ENCODE measurements at regions not wholly inside any gene's neighbourhood (a gene's known extent, or its start where the extent isn't known, plus 50 kb on each side); places are given as distances from the start of the nearest gene placed in this dataset.

GRCh38 chr7:16025696-16026095 is 339.2 kb upstream of the MEOX2 start:
- Histone ChIP-seq H3K27me3 (no peaks in the 10 kb centered on the region), H3K36me3 (no peaks in the 10 kb centered on the region), H3K4me1 (no peaks in the 10 kb centered on the region), H3K27ac (no peak overlapping the region), H3K4me3 (no peak overlapping the region), H3K9me3 (no peaks in the 10 kb centered on the region)
- TF ChIP-seq POLR2A (IDR thresholded peaks at IDR 0.05) (no peak), CTCF (IDR thresholded peaks at IDR 0.05) (no peak)
- DNase-seq, result no peak

GRCh38 chr7:16023503-16023902 is 337.0 kb upstream of the MEOX2 start:
- Histone ChIP-seq H3K27me3 (no peaks in the 10 kb centered on the region), H3K9me3 (no peaks in the 10 kb centered on the region), H3K36me3 (no peaks in the 10 kb centered on the region), H3K27ac (no peak overlapping the region), H3K4me3 (no peak overlapping the region), H3K4me1 (no peaks in the 10 kb centered on the region)
- DNase-seq, result no peak
- TF ChIP-seq POLR2A (IDR thresholded peaks at IDR 0.05) (no peak), CTCF (IDR thresholded peaks at IDR 0.05) (no peak)

- no peaks in the 10 kb centered on the region for H3K9me3 ChIP-seq
- no peak overlapping the region for H3K4me3 ChIP-seq
- H3K27ac ChIP-seq, result no peak overlapping the region
- no peaks in the 10 kb centered on the region for H3K36me3 ChIP-seq
- H3K27me3 ChIP-seq, result no peaks in the 10 kb centered on the region
- no peak for TF ChIP-seq POLR2A (IDR thresholded peaks at IDR 0.05)
- no peaks in the 10 kb centered on the region for H3K4me1 ChIP-seq
- DNase-seq, result no peak
Observed at GRCh38 chr7:16023046-16023445, 336.6 kb upstream of the MEOX2 start.

- no peak for TF ChIP-seq CTCF (IDR thresholded peaks at IDR 0.05)
- TF ChIP-seq POLR2A (IDR thresholded peaks at IDR 0.05), result no peak
- H3K4me1 ChIP-seq, result no peaks in the 10 kb centered on the region
- no peak overlapping the region for H3K27ac ChIP-seq
- H3K4me3 ChIP-seq, result no peak overlapping the region
- no peak for DNase-seq
- no peaks in the 10 kb centered on the region for H3K9me3 ChIP-seq
- no peaks in the 10 kb centered on the region for H3K27me3 ChIP-seq
- no peaks in the 10 kb centered on the region for H3K36me3 ChIP-seq
Observed at GRCh38 chr7:16021851-16022250, 335.4 kb upstream of the MEOX2 start.

GRCh38 chr7:16015981-16016380 is 329.5 kb upstream of the MEOX2 start:
- no peak overlapping the region for H3K4me3 ChIP-seq
- H3K27ac ChIP-seq, result no peak overlapping the region
- no peaks in the 10 kb centered on the region for H3K27me3 ChIP-seq
- no peaks in the 10 kb centered on the region for H3K4me1 ChIP-seq
- DNase-seq, result no peak
- TF ChIP-seq CTCF (IDR thresholded peaks at IDR 0.05), result no peak
- TF ChIP-seq POLR2A (IDR thresholded peaks at IDR 0.05), result no peak
- H3K9me3 ChIP-seq, result no peaks in the 10 kb centered on the region
- H3K36me3 ChIP-seq, result no peaks in the 10 kb centered on the region

GRCh38 chr7:16014031-16014430 is 327.5 kb upstream of the MEOX2 start:
- no peak overlapping the region for H3K4me3 ChIP-seq
- H3K36me3 ChIP-seq, result no peaks in the 10 kb centered on the region
- no peaks in the 10 kb centered on the region for H3K4me1 ChIP-seq
- no peak for DNase-seq
- no peak overlapping the region for H3K27ac ChIP-seq
- H3K27me3 ChIP-seq, result no peaks in the 10 kb centered on the region
- H3K9me3 ChIP-seq, result no peaks in the 10 kb centered on the region
- TF ChIP-seq CTCF (IDR thresholded peaks at IDR 0.05), result no peak
- no peak for TF ChIP-seq POLR2A (IDR thresholded peaks at IDR 0.05)
